ENCODE measurements at regions not wholly inside any gene's neighbourhood (a gene's known extent, or its start where the extent isn't known, plus 50 kb on each side); places are given as distances from the start of the nearest gene placed in this dataset.

- Histone ChIP-seq H2AFZ (ENCODE audit: low read length) (no peak overlapping the region), H3K4me1 (ENCODE audit: insufficient read depth, low read length) (no peaks in the 10 kb centered on the region), H3K4me3 (replicated peaks in 1 of 3; ENCODE audit: insufficient read depth in 1 of 3, low read depth in 2 of 3, low read length in 3 of 3) (no peak overlapping the region), H3K27ac (ENCODE audit: extremely low read length, insufficient read depth, low read length) (no peak overlapping the region), H4K20me1 (ENCODE audit: insufficient read depth, low read length) (no peaks in the 10 kb centered on the region), H3K79me2 (ENCODE audit: insufficient read depth, low read length) (no peaks in the 10 kb centered on the region), H3K4me2 (ENCODE audit: low read depth, low read length) (no peak overlapping the region), H3K9me3 (ENCODE audit: low read length) (no peaks in the 10 kb centered on the region), H3K27me3 (ENCODE audit: control insufficient read depth in 1 of 2, insufficient read depth in 2 of 2, low read length in 2 of 2) (no peaks in the 10 kb centered on the region), H3K36me3 (replicated peaks in 1 of 2; ENCODE audit: control insufficient read depth in 1 of 2, insufficient read depth in 2 of 2, low read length in 2 of 2) (no peaks in the 10 kb centered on the region), H3K9ac (ENCODE audit: insufficient read depth, low read depth, low read length) (no peak overlapping the region)
- in situ Hi-C loops (cut with HindIII; ENCODE audit: extremely low pct_ligation_motif_present, low pct_unique_long_range_greater_than_20kb) (no loop called here), intact Hi-C loops (cut with micrococcal nuclease; ENCODE audit: unreplicated experiment) (no loop called here)
- DNase-seq (ENCODE audit: low spot score) (no peak), FAIRE-seq (no peak), ATAC-seq (no peak)
- WGBS (ENCODE audit: low lambda C conversion rate) = 62% methylated on average over 7 of the region's 7 CpGs
- ChIA-PET POLR2A (no interaction called here), CTCF (ENCODE audit: low intra/inter-chr PET ratio, low total read pairs) (no interaction called here)
- BruUV-seq (replicated peaks) = no TSS peak
- no peak for TF ChIP-seq ZNF776 (CRISPR knock-in tag; IDR thresholded peaks at IDR 0.05)
- no peak for TF ChIP-seq ZBTB33 (CRISPR knock-in tag; IDR thresholded peaks at IDR 0.05)
- no peak for TF ChIP-seq ZNF839 (CRISPR knock-in tag; IDR thresholded peaks at IDR 0.05; ENCODE audit: borderline replicate concordance)
- no peak for TF ChIP-seq HCFC1 (IDR thresholded peaks at IDR 0.05; ENCODE audit: low read depth, low read length)
- TF ChIP-seq KLF6 (CRISPR knock-in tag; IDR thresholded peaks at IDR 0.05) = no peak
- no peak for TF ChIP-seq CCAR2 (optimal IDR thresholded peaks at IDR 0.05; ENCODE audit: low read depth, low read length)
- no peak for TF ChIP-seq ZNF230 (CRISPR knock-in tag; IDR thresholded peaks at IDR 0.05)
Observed at GRCh38 chr10:63759335-63759734, 238.1 kb downstream of the REEP3 start.

GRCh38 chr10:63760034-63760707 is 239.0 kb downstream of the REEP3 start:
- H3K36me3 ChIP-seq (replicated peaks in 1 of 2; ENCODE audit: control insufficient read depth in 1 of 2, insufficient read depth in 2 of 2, low read length in 2 of 2) = no peaks in the 10 kb centered on the region
- no peak overlapping the region for H2AFZ ChIP-seq (ENCODE audit: low read length)
- H3K79me2 ChIP-seq (ENCODE audit: insufficient read depth, low read length) = no peaks in the 10 kb centered on the region
- no peak overlapping the region for H3K4me2 ChIP-seq (ENCODE audit: low read depth, low read length)
- H3K27ac ChIP-seq (ENCODE audit: extremely low read length, insufficient read depth, low read length) = no peak overlapping the region
- in situ Hi-C loops (cut with HindIII; ENCODE audit: extremely low pct_ligation_motif_present, low pct_unique_long_range_greater_than_20kb) = no loop called here
- 32% methylated on average over 5 of the region's 5 CpGs for WGBS (ENCODE audit: low lambda C conversion rate)
- no peak for TF ChIP-seq BORCS8-MEF2B (CRISPR knock-in tag; IDR thresholded peaks at IDR 0.05)
- TF ChIP-seq FUBP1 (CRISPR knock-in tag; IDR thresholded peaks at IDR 0.05; ENCODE audit: borderline replicate concordance) = no peak
- TF ChIP-seq ZFP37 (CRISPR knock-in tag; IDR thresholded peaks at IDR 0.05; ENCODE audit: borderline replicate concordance) = no peak
- TF ChIP-seq ZNF720 (CRISPR knock-in tag; IDR thresholded peaks at IDR 0.05) = no peak
- TF ChIP-seq RFX3 (CRISPR knock-in tag; IDR thresholded peaks at IDR 0.05) = no peak
- no peak for TF ChIP-seq MXD4 (CRISPR knock-in tag; IDR thresholded peaks at IDR 0.05)
- no peak for TF ChIP-seq HINFP (CRISPR knock-in tag; IDR thresholded peaks at IDR 0.05; ENCODE audit: low read depth)
- CTCF ChIA-PET (ENCODE audit: low intra/inter-chr PET ratio, low total read pairs) = no interaction called here
- intact Hi-C loops (cut with micrococcal nuclease; ENCODE audit: unreplicated experiment) = no loop called here
- DNase-seq (ENCODE audit: low spot score) = no peak
- no peaks in the 10 kb centered on the region for H3K27me3 ChIP-seq (ENCODE audit: control insufficient read depth in 1 of 2, insufficient read depth in 2 of 2, low read length in 2 of 2)
- no TSS peak for BruUV-seq (replicated peaks)
- H4K20me1 ChIP-seq (ENCODE audit: insufficient read depth, low read length) = no peaks in the 10 kb centered on the region
- ATAC-seq = no peak
- H3K4me3 ChIP-seq (replicated peaks in 1 of 3; ENCODE audit: insufficient read depth in 1 of 3, low read depth in 2 of 3, low read length in 3 of 3) = no peak overlapping the region
- no peak overlapping the region for H3K9ac ChIP-seq (ENCODE audit: insufficient read depth, low read depth, low read length)
- FAIRE-seq = no peak
- POLR2A ChIA-PET = no interaction called here
- no peaks in the 10 kb centered on the region for H3K9me3 ChIP-seq (ENCODE audit: low read length)
- H3K4me1 ChIP-seq (ENCODE audit: insufficient read depth, low read length) = no peaks in the 10 kb centered on the region

Measured in HepG2 (cell line).